Suprapubic skin (tissue), 4 donors: ENCODE measurements at regions not wholly inside any gene's neighbourhood (a gene's known extent, or its start where the extent isn't known, plus 50 kb on each side); places are given as distances from the start of the nearest gene placed in this dataset.

Source experiments
- DNase-seq, 2 donors: peaks; one replicate each; pipeline ENCODE4 v3.0.0-alpha.2; 2019; ENCODE audit warnings: low spot score in 2 of 2
- H3K27ac ChIP-seq: fragments of 200-600 bp; sonication (generic); one replicate; pipeline ENCODE4 v1.5.1; 2019
- H3K27me3 ChIP-seq: fragments of 200-600 bp; sonication (generic); one replicate; pipeline ENCODE4 v1.5.1; 2019
- H3K36me3 ChIP-seq: fragments of 200-600 bp; sonication (generic); one replicate; pipeline ENCODE4 v1.5.1; 2019
- H3K4me1 ChIP-seq: fragments of 200-600 bp; sonication (generic); one replicate; pipeline ENCODE4 v1.5.1; 2019
- H3K4me3 ChIP-seq: fragments of 200-600 bp; sonication (generic); one replicate; pipeline ENCODE4 v1.5.1; 2019; ENCODE audit warnings: mild to moderate bottlenecking
- H3K9me3 ChIP-seq: fragments of 200-600 bp; sonication (generic); one replicate; pipeline ENCODE4 v1.5.1; 2019
- EP300 ChIP-seq: sonication (generic); formaldehyde crosslinking; IDR thresholded peaks from one replicate; pipeline ENCODE4 v1.6.1; 2017; ENCODE audit warnings: antibody characterized with exemption
- POLR2A ChIP-seq, 2 donors: fragments of 450-650 bp; IDR thresholded peaks; one replicate each; pipeline ENCODE4 v1.6.1; 2017; ENCODE audit warnings: antibody characterized with exemption in 2 of 2, mild to moderate bottlenecking in 2 of 2, moderate library complexity in 2 of 2
- POLR2AphosphoS5 ChIP-seq, 3 donors: sonication (generic); formaldehyde crosslinking; IDR thresholded peaks; one replicate each; pipeline ENCODE4 v1.6.1; 2017; ENCODE audit warnings: antibody characterized with exemption in 3 of 3
- WGBS: methylation state at CpG from one replicate; pipeline ENCODE4 v1.1.5; 2018; 5-methylcytosine and 5-hydroxymethylcytosine counted together
- TF ChIP-seq, protein P1 (sequence below), 2 donors: fragments of 200-600 bp in 1 of 2; fragments of 450-650 bp in 1 of 2; sonication (generic) in 1 of 2; IDR thresholded peaks; one replicate each; pipeline ENCODE4 v1.5.1; 2016 to 2019; ENCODE audit warnings: antibody characterized with exemption in 2 of 2, mild to moderate bottlenecking in 1 of 2, moderate library complexity in 1 of 2

DNA sequence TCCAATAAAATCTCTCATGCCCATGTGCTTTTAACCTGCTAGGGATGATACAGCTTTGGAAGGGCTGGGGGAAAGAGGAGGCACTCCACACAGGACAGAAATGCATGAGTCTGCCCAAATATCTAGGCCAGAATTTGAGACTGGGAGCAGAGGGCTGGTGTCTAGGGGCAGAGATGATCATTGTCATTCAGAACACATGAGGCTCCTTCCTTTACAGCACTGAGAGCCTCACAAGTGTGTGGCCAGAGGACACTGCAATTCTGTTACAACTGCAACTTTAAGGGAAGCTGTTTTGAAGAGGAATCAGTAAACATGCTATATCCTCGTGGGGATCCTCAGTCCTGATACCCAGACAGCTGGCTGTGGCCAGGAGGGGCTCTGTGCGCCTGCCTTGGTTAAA is 541.3 kb downstream of the OMA1 start:
- no peak for DNase-seq
- Histone ChIP-seq H3K27ac (no peak overlapping the region), H3K4me1 (no peaks in the 10 kb centered on the region), H3K27me3 (no peaks in the 10 kb centered on the region), H3K4me3 (no peak overlapping the region), H3K36me3 (no peaks in the 10 kb centered on the region), H3K9me3 (no peaks in the 10 kb centered on the region)
- TF ChIP-seq POLR2A (IDR thresholded peaks at IDR 0.05) (no peak), POLR2AphosphoS5 (IDR thresholded peaks at IDR 0.05) (no peak), EP300 (no peak)
- TF ChIP-seq, protein P1, sequence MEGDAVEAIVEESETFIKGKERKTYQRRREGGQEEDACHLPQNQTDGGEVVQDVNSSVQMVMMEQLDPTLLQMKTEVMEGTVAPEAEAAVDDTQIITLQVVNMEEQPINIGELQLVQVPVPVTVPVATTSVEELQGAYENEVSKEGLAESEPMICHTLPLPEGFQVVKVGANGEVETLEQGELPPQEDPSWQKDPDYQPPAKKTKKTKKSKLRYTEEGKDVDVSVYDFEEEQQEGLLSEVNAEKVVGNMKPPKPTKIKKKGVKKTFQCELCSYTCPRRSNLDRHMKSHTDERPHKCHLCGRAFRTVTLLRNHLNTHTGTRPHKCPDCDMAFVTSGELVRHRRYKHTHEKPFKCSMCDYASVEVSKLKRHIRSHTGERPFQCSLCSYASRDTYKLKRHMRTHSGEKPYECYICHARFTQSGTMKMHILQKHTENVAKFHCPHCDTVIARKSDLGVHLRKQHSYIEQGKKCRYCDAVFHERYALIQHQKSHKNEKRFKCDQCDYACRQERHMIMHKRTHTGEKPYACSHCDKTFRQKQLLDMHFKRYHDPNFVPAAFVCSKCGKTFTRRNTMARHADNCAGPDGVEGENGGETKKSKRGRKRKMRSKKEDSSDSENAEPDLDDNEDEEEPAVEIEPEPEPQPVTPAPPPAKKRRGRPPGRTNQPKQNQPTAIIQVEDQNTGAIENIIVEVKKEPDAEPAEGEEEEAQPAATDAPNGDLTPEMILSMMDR (IDR thresholded peaks at IDR 0.05), result no peak
- WGBS, result 42% methylated on average over 2 of the region's 2 CpGs

DNA sequence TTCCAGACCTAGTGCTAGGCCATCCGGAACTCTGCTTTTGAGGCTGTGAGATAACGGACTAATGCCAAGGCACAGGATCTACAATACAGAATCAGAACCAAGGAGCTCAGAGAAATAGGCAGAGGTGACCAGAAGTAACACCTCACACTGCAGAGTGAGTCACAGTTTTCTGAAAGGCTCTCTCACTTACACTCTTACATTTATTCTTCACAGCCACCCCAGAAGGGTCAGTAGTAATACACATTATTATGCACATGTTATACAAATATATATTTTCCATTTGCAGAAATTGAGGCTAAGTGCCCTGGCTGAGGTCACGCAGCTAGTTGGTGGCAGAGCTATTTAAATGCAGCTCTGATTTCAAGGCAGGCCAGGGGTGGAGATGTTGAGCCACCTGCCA is 542.5 kb downstream of the OMA1 start:
- Histone ChIP-seq H3K4me3 (no peak overlapping the region), H3K9me3 (no peaks in the 10 kb centered on the region), H3K27ac (no peak overlapping the region), H3K4me1 (no peaks in the 10 kb centered on the region), H3K27me3 (no peaks in the 10 kb centered on the region), H3K36me3 (no peaks in the 10 kb centered on the region)
- TF ChIP-seq EP300 (no peak), POLR2AphosphoS5 (IDR thresholded peaks at IDR 0.05) (no peak), POLR2A (IDR thresholded peaks at IDR 0.05) (no peak)
- TF ChIP-seq, protein P1 (IDR thresholded peaks at IDR 0.05), result no peak
- DNase-seq, result no peak
- 83% methylated on average over 3 of the region's 3 CpGs for WGBS

DNA sequence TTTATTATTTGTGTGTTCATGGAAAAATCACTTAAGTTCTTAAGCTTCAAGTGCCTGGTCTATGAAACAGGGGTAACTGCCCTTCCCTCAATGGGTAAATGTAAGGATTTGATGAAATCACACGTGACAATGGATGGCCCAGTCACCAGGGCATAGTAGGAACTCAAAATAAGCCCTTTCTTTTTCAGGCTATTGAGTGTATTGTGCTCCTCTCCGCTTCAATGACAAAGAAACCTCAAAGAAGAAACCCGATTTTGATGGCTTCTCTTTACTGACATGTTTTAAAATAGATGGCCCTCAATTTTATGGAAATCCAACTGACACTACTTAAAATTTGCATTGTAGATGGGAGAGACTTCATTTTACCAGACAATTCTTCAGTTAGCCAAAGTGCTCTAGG is 543.5 kb downstream of the OMA1 start:
- 73% methylated on average over 3 of the region's 3 CpGs for WGBS
- TF ChIP-seq, protein P1 (IDR thresholded peaks at IDR 0.05), result no peak
- TF ChIP-seq EP300, result no peak
- Histone ChIP-seq H3K9me3 (no peaks in the 10 kb centered on the region), H3K27ac (no peak overlapping the region), H3K27me3 (no peaks in the 10 kb centered on the region), H3K4me3 (no peak overlapping the region), H3K4me1 (no peaks in the 10 kb centered on the region), H3K36me3 (no peaks in the 10 kb centered on the region)
- DNase-seq, result no peak

DNA sequence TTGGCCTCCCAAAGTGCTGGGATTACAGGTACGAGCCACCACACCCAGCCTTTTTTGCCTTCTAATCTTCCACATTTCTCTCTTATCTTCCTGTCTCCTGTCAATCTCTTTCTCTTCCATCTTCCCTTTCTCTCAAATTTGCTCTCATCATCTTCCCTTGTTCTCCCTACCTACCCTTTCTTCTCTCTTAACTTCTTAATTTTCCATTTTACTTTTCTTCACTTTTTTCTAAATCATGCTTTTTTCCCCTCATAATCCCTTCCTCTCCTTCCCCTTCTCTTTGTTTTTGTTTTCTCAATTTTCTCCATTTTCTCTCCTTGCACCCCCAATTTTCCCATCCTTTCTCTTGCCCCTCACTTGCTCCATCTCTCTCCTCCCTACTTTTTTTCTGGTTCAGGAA is 545.7 kb downstream of the OMA1 start:
- H3K27ac ChIP-seq, result no peak overlapping the region
- DNase-seq, result no peak
- no peaks in the 10 kb centered on the region for H3K4me1 ChIP-seq
- no peaks in the 10 kb centered on the region for H3K27me3 ChIP-seq
- 89% methylated on average over 1 of the region's 1 CpG for WGBS
- H3K9me3 ChIP-seq, result no peaks in the 10 kb centered on the region
- no peaks in the 10 kb centered on the region for H3K36me3 ChIP-seq
- H3K4me3 ChIP-seq, result no peak overlapping the region
- TF ChIP-seq EP300 (no peak), POLR2AphosphoS5 (IDR thresholded peaks at IDR 0.05) (no peak), POLR2A (IDR thresholded peaks at IDR 0.05) (no peak)
- TF ChIP-seq, protein P1 (IDR thresholded peaks at IDR 0.05), result no peak

DNA sequence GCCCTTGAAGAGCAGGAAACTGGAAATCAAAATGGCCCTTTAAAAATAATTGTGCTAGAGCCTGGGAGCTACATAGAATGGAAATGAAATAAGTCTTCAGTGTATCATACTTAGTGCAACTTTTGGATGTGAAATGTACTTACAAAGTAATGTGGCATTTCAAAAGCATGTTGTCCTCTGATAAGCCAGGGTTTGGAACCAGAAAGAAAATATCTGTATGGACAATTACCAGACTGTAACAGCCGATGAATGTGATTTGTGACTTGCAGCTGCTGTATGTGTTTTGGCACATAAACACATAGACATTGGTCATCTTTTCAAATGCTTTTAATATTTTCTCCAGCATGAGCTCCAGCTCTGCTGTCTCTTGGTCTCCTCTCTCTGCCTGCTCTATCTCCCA is 546.4 kb downstream of the OMA1 start:
- Histone ChIP-seq H3K4me1 (no peaks in the 10 kb centered on the region), H3K9me3 (no peaks in the 10 kb centered on the region), H3K27ac (no peak overlapping the region), H3K36me3 (no peaks in the 10 kb centered on the region), H3K4me3 (no peak overlapping the region), H3K27me3 (no peaks in the 10 kb centered on the region)
- no peak for TF ChIP-seq EP300
- TF ChIP-seq, protein P1 (IDR thresholded peaks at IDR 0.05), result no peak
- no peak for TF ChIP-seq POLR2A (IDR thresholded peaks at IDR 0.05)
- no peak for TF ChIP-seq POLR2AphosphoS5 (IDR thresholded peaks at IDR 0.05)
- 48% methylated on average over 1 of the region's 1 CpG for WGBS
- no peak for DNase-seq
